Neural cell (in vitro differentiated cells): ENCODE measurements at regions not wholly inside any gene's neighbourhood (a gene's known extent, or its start where the extent isn't known, plus 50 kb on each side); places are given as distances from the start of the nearest gene placed in this dataset.

Experiments
- CTCF ChIP-seq: fragments of 450-650 bp; IDR thresholded peaks from 2 replicates; pipeline ENCODE4 v1.5.1; 2014; ENCODE audit warnings: antibody characterized with exemption, mild to moderate bottlenecking, moderate library complexity; ENCODE audit not compliant: poor library complexity, severe bottlenecking
- EP300 ChIP-seq: fragments of 450-650 bp; conservative IDR thresholded peaks from 2 replicates; pipeline ENCODE4 v1.6.1; 2014; ENCODE audit warnings: antibody characterized with exemption, mild to moderate bottlenecking, moderate library complexity; ENCODE audit not compliant: poor library complexity, severe bottlenecking
- EZH2 ChIP-seq: fragments of 200-600, 300-800 bp; shearing (Covaris generic), sonication (generic); IDR thresholded peaks from 2 replicates; pipeline ENCODE4 v1.6.1; 2014; ENCODE audit warnings: antibody characterized with exemption, low read length, borderline replicate concordance, mild to moderate bottlenecking; ENCODE audit not compliant: insufficient read depth, poor library complexity, severe bottlenecking
- MXI1 ChIP-seq: fragments of 450-650 bp; conservative IDR thresholded peaks from 2 replicates; pipeline ENCODE4 v1.6.1; 2014; ENCODE audit warnings: antibody characterized with exemption, mild to moderate bottlenecking; ENCODE audit not compliant: poor library complexity, severe bottlenecking
- POLR2AphosphoS5 ChIP-seq: IDR thresholded peaks from 2 replicates; pipeline ENCODE4 v1.6.1; 2012
- RAD21 ChIP-seq: fragments of 450-650 bp; conservative IDR thresholded peaks from 2 replicates; pipeline ENCODE4 v1.6.1; 2014; ENCODE audit warnings: antibody characterized with exemption, mild to moderate bottlenecking, moderate library complexity
- REST ChIP-seq: IDR thresholded peaks from 2 replicates; pipeline ENCODE4 v1.6.1; 2012; ENCODE audit warnings: borderline replicate concordance
- TAF1 ChIP-seq: IDR thresholded peaks from 2 replicates; pipeline ENCODE4 v1.6.1; 2012; ENCODE audit warnings: low read depth

GRCh38 chr4:85298037-85298436, 176.9 kb upstream of the ARHGAP24 start:
- TF ChIP-seq TAF1 (no peak), CTCF (no peak), MXI1 (no peak), POLR2AphosphoS5 (no peak), REST (no peak), EZH2 (no peak), EP300 (no peak), RAD21 (no peak)
